ENCODE measurements at regions not wholly inside any gene's neighbourhood (a gene's known extent, or its start where the extent isn't known, plus 50 kb on each side); places are given as distances from the start of the nearest gene placed in this dataset.

DNA sequence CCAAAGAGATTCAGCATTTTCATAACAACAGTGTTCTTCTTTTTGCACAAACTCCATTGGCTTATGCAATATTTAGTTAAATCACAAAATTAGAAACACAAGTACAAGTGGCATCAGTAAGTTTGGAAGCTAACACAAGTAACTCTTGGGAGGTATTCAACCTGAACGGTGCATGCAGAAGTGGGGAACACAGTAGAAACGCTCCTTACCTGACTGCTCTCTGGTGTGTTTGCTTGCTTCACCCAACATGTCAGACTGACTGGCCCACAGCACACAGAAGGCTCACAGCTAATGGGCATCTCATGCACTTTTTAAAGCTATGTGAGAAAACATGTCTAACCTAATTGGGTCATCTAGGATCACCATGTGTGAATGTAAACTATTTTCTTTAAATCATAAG lies 133.6 kb downstream of the MAGEB17 start:
- Histone ChIP-seq H3K4me1 (ENCODE audit: insufficient read depth, insufficient read length) (no peaks in the 10 kb centered on the region), H3K9me3 (ENCODE audit: insufficient read depth, low read length) (no peaks in the 10 kb centered on the region), H3K27me3 (ENCODE audit: insufficient read depth, insufficient read length) (no peaks in the 10 kb centered on the region), H3K9ac (ENCODE audit: insufficient read length, low read depth) (no peak overlapping the region), H3K4me3 (ENCODE audit: insufficient read length, low read depth) (no peak overlapping the region), H3K36me3 (ENCODE audit: insufficient read depth, insufficient read length, low read length) (no peaks in the 10 kb centered on the region)
- TF ChIP-seq ZNF274 (IDR thresholded peaks at IDR 0.05; ENCODE audit: low read depth, low read length) (no peak), YY1 (IDR thresholded peaks at IDR 0.05; ENCODE audit: insufficient read depth, insufficient read length) (no peak), SUZ12 (IDR thresholded peaks at IDR 0.05; ENCODE audit: extremely low read depth, insufficient read depth, insufficient read length) (no peak)
- DNase-seq (ENCODE audit: low read depth, low spot score): no peak

- no peak overlapping the region for H3K9ac ChIP-seq (ENCODE audit: insufficient read length, low read depth)
- no peak overlapping the region for H3K4me3 ChIP-seq (ENCODE audit: insufficient read length, low read depth)
- no peaks in the 10 kb centered on the region for H3K36me3 ChIP-seq (ENCODE audit: insufficient read depth, insufficient read length, low read length)
- no peak for TF ChIP-seq YY1 (IDR thresholded peaks at IDR 0.05; ENCODE audit: insufficient read depth, insufficient read length)
- no peak for TF ChIP-seq ZNF274 (IDR thresholded peaks at IDR 0.05; ENCODE audit: low read depth, low read length)
- no peak for TF ChIP-seq SUZ12 (IDR thresholded peaks at IDR 0.05; ENCODE audit: extremely low read depth, insufficient read depth, insufficient read length)
- no peaks in the 10 kb centered on the region for H3K4me1 ChIP-seq (ENCODE audit: insufficient read depth, insufficient read length)
- DNase-seq (ENCODE audit: low read depth, low spot score): no peak
- no peaks in the 10 kb centered on the region for H3K27me3 ChIP-seq (ENCODE audit: insufficient read depth, insufficient read length)
- H3K9me3 ChIP-seq (ENCODE audit: insufficient read depth, low read length): no peaks in the 10 kb centered on the region
Observed at GRCh38 chrX:16304751-16305150, 137.5 kb downstream of the MAGEB17 start.

DNA sequence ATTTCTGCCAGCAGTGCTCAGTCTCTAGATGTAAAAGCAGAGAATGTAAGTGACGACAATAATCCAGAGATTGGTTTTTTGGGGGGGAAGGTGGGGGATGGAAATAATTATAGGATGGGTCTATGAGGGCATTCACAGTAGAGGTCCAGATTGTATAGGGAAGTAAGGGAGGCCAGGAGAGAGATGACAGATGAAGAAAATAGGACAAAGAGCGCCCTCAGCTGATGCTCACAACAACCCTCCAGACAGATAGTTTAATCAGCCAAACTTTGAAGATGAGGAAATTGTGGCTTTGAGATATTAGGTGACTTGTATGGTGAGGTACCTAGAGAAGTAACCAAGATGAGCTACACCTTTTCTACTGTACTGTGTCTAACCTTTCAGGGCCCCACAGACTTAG lies 137.9 kb downstream of the MAGEB17 start:
- no peaks in the 10 kb centered on the region for H3K4me1 ChIP-seq (ENCODE audit: insufficient read depth, insufficient read length)
- H3K4me3 ChIP-seq (ENCODE audit: insufficient read length, low read depth): no peak overlapping the region
- TF ChIP-seq ZNF274 (IDR thresholded peaks at IDR 0.05; ENCODE audit: low read depth, low read length) (no peak), YY1 (IDR thresholded peaks at IDR 0.05; ENCODE audit: insufficient read depth, insufficient read length) (no peak), SUZ12 (IDR thresholded peaks at IDR 0.05; ENCODE audit: extremely low read depth, insufficient read depth, insufficient read length) (no peak)
- H3K27me3 ChIP-seq (ENCODE audit: insufficient read depth, insufficient read length): no peaks in the 10 kb centered on the region
- no peaks in the 10 kb centered on the region for H3K9me3 ChIP-seq (ENCODE audit: insufficient read depth, low read length)
- DNase-seq (ENCODE audit: low read depth, low spot score): no peak
- no peak overlapping the region for H3K9ac ChIP-seq (ENCODE audit: insufficient read length, low read depth)
- H3K36me3 ChIP-seq (ENCODE audit: insufficient read depth, insufficient read length, low read length): no peaks in the 10 kb centered on the region

- Histone ChIP-seq H3K4me3 (ENCODE audit: insufficient read length, low read depth) (no peak overlapping the region), H3K27me3 (ENCODE audit: insufficient read depth, insufficient read length) (no peaks in the 10 kb centered on the region), H3K9ac (ENCODE audit: insufficient read length, low read depth) (no peak overlapping the region), H3K4me1 (ENCODE audit: insufficient read depth, insufficient read length) (no peaks in the 10 kb centered on the region), H3K9me3 (ENCODE audit: insufficient read depth, low read length) (no peaks in the 10 kb centered on the region), H3K36me3 (ENCODE audit: insufficient read depth, insufficient read length, low read length) (no peaks in the 10 kb centered on the region)
- DNase-seq (ENCODE audit: low read depth, low spot score): no peak
- TF ChIP-seq ZNF274 (IDR thresholded peaks at IDR 0.05; ENCODE audit: low read depth, low read length) (no peak), SUZ12 (IDR thresholded peaks at IDR 0.05; ENCODE audit: extremely low read depth, insufficient read depth, insufficient read length) (no peak), YY1 (IDR thresholded peaks at IDR 0.05; ENCODE audit: insufficient read depth, insufficient read length) (no peak)
Observed at GRCh38 chrX:16307950-16308349, 140.7 kb downstream of the MAGEB17 start.

- Histone ChIP-seq H3K9me3 (ENCODE audit: insufficient read depth, low read length) (no peaks in the 10 kb centered on the region), H3K9ac (ENCODE audit: insufficient read length, low read depth) (no peak overlapping the region), H3K4me1 (ENCODE audit: insufficient read depth, insufficient read length) (no peaks in the 10 kb centered on the region), H3K4me3 (ENCODE audit: insufficient read length, low read depth) (no peak overlapping the region), H3K27me3 (ENCODE audit: insufficient read depth, insufficient read length) (no peaks in the 10 kb centered on the region), H3K36me3 (ENCODE audit: insufficient read depth, insufficient read length, low read length) (no peaks in the 10 kb centered on the region)
- no peak for DNase-seq (ENCODE audit: low read depth, low spot score)
- no peak for TF ChIP-seq ZNF274 (IDR thresholded peaks at IDR 0.05; ENCODE audit: low read depth, low read length)
- TF ChIP-seq YY1 (IDR thresholded peaks at IDR 0.05; ENCODE audit: insufficient read depth, insufficient read length): no peak
- no peak for TF ChIP-seq SUZ12 (IDR thresholded peaks at IDR 0.05; ENCODE audit: extremely low read depth, insufficient read depth, insufficient read length)
Observed at GRCh38 chrX:16308773-16309172, 141.5 kb downstream of the MAGEB17 start.

DNA sequence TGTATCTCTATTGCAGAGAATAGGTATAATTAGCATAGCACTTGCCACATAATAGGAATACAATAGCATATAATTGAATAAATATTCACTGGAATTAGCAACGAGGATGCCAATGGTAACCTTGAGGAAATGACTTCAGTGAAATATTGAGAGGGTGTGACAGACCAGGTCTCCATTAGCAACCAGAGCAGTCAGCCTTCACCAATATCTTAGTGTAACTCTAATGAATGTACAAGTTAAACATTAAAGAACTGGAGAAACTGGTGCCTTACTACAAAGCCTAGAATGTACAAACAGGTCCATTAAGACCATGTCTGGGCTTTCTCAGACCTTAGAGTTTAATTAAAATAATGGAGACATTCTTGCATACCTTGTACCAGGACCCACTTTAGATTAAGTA lies 143.0 kb downstream of the MAGEB17 start:
- DNase-seq (ENCODE audit: low read depth, low spot score): no peak
- no peaks in the 10 kb centered on the region for H3K27me3 ChIP-seq (ENCODE audit: insufficient read depth, insufficient read length)
- H3K9me3 ChIP-seq (ENCODE audit: insufficient read depth, low read length): no peaks in the 10 kb centered on the region
- TF ChIP-seq YY1 (IDR thresholded peaks at IDR 0.05; ENCODE audit: insufficient read depth, insufficient read length): no peak
- no peak for TF ChIP-seq ZNF274 (IDR thresholded peaks at IDR 0.05; ENCODE audit: low read depth, low read length)
- TF ChIP-seq SUZ12 (IDR thresholded peaks at IDR 0.05; ENCODE audit: extremely low read depth, insufficient read depth, insufficient read length): no peak
- H3K4me1 ChIP-seq (ENCODE audit: insufficient read depth, insufficient read length): no peaks in the 10 kb centered on the region
- H3K4me3 ChIP-seq (ENCODE audit: insufficient read length, low read depth): no peak overlapping the region
- H3K36me3 ChIP-seq (ENCODE audit: insufficient read depth, insufficient read length, low read length): no peaks in the 10 kb centered on the region
- no peak overlapping the region for H3K9ac ChIP-seq (ENCODE audit: insufficient read length, low read depth)

GRCh38 chrX:16311671-16312070 lies 144.4 kb downstream of the MAGEB17 start:
- no peaks in the 10 kb centered on the region for H3K4me1 ChIP-seq (ENCODE audit: insufficient read depth, insufficient read length)
- no peak for TF ChIP-seq SUZ12 (IDR thresholded peaks at IDR 0.05; ENCODE audit: extremely low read depth, insufficient read depth, insufficient read length)
- TF ChIP-seq ZNF274 (IDR thresholded peaks at IDR 0.05; ENCODE audit: low read depth, low read length): no peak
- no peak for TF ChIP-seq YY1 (IDR thresholded peaks at IDR 0.05; ENCODE audit: insufficient read depth, insufficient read length)

More at GRCh38 chrX:16311671-16312070, 144.4 kb downstream of the MAGEB17 start:
- Histone ChIP-seq H3K9ac (ENCODE audit: insufficient read length, low read depth) (no peak overlapping the region), H3K27me3 (ENCODE audit: insufficient read depth, insufficient read length) (no peaks in the 10 kb centered on the region), H3K36me3 (ENCODE audit: insufficient read depth, insufficient read length, low read length) (no peaks in the 10 kb centered on the region), H3K9me3 (ENCODE audit: insufficient read depth, low read length) (no peaks in the 10 kb centered on the region), H3K4me3 (ENCODE audit: insufficient read length, low read depth) (no peak overlapping the region)
- DNase-seq (ENCODE audit: low read depth, low spot score): no peak
